Fibroblast of lung (primary cell): ENCODE measurements at regions not wholly inside any gene's neighbourhood (a gene's known extent, or its start where the extent isn't known, plus 50 kb on each side); places are given as distances from the start of the nearest gene placed in this dataset.

ENCODE experiments used
- CTCF ChIP-seq, 2 donors: IDR thresholded peaks in 1 of 2; conservative IDR thresholded peaks in 1 of 2; 1 replicate in 1 of 2; 2 replicates in 1 of 2; pipeline ENCODE4 v1.5.1; 2011 to 2012; ENCODE audit warnings: low read length in 2 of 2, control low read depth in 1 of 2, inconsistent platforms in 1 of 2, low read depth in 1 of 2, mild to moderate bottlenecking in 1 of 2
- EZH2 ChIP-seq: IDR thresholded peaks from 2 replicates; pipeline ENCODE4 v1.5.1; 2012; ENCODE audit warnings: low read length, control low read depth, mild to moderate bottlenecking; ENCODE audit errors: missing control alignments

- TF ChIP-seq CTCF (conservative IDR thresholded peaks at IDR 0.05 in 1 of 2, IDR thresholded peaks at IDR 0.05 in 1 of 2; ENCODE audit: low read depth in 1 of 2, low read length in 2 of 2) = no peak
- TF ChIP-seq EZH2 = no peak
Observed at GRCh38 chrX:9311421-9312160, 153.3 kb upstream of the TBL1X start.
